ENCODE measurements at regions not wholly inside any gene's neighbourhood (a gene's known extent, or its start where the extent isn't known, plus 50 kb on each side); places are given as distances from the start of the nearest gene placed in this dataset.

- Mint-ChIP-seq H3K27me3 (ENCODE audit: insufficient read depth, low read depth, poor library complexity) (no peaks in the 10 kb centered on the region), H3K27ac (0 out of 2 replicates have a peak overlapping the region, but pooled peaks have one; percentile 9), H3K4me3 (no peak overlapping the region), H3K9me3 (no peaks in the 10 kb centered on the region), H3K4me1 (no peaks in the 10 kb centered on the region), H3K36me3 (ENCODE audit: low read depth) (no peaks in the 10 kb centered on the region)
- ATAC-seq (peak; percentile 99), DNase-seq (ENCODE audit: low spot score) (peak; percentile 88)
- Histone ChIP-seq H3K79me2 (replicated peaks; ENCODE audit: insufficient read depth) (no peaks in the 10 kb centered on the region), H3K9me2 (ENCODE audit: insufficient read depth) (no peaks in the 10 kb centered on the region), H3K36me3 (ENCODE audit: insufficient read depth) (no peaks in the 10 kb centered on the region), H3F3A (replicated peaks; ENCODE audit: low read depth) (no peaks in the 10 kb centered on the region), H3K27ac (ENCODE audit: low read depth) (no peak overlapping the region), H3K4me2 (no peak overlapping the region), H4K20me1 (replicated peaks; ENCODE audit: insufficient read depth) (no peaks in the 10 kb centered on the region), H3K27me3 (ENCODE audit: insufficient read depth) (no peaks in the 10 kb centered on the region), H3K4me1 (ENCODE audit: insufficient read depth) (no peaks in the 10 kb centered on the region), H3K4me3 (no peak overlapping the region), H2AFZ (peak overlapping the region; percentile 83; the same call in 1 of the 2 replicates)
- TF ChIP-seq REST (IDR thresholded peaks at IDR 0.05; ENCODE audit: unreplicated experiment) (no peak), ETS1 (IDR thresholded peaks at IDR 0.05) (no peak), ZNF331 (CRISPR knock-in tag; IDR thresholded peaks at IDR 0.05; ENCODE audit: low read depth) (no peak), CTCF (conservative IDR thresholded peaks at IDR 0.05; ENCODE audit: low read depth in 2 of 2) (peak; percentile 87 to 93), CREB1 (CRISPR knock-in tag; IDR thresholded peaks at IDR 0.05; ENCODE audit: low read depth) (no peak)
Observed at GRCh38 chr6:113306552-113307145, 550.5 kb upstream of the MARCKS start.

GRCh38 chr6:113308266-113308665 is 548.9 kb upstream of the MARCKS start:
- Mint-ChIP-seq H3K36me3 (ENCODE audit: low read depth) (no peaks in the 10 kb centered on the region), H3K27me3 (ENCODE audit: insufficient read depth, low read depth, poor library complexity) (no peaks in the 10 kb centered on the region), H3K4me1 (no peaks in the 10 kb centered on the region), H3K9me3 (no peaks in the 10 kb centered on the region), H3K27ac (no peak overlapping the region), H3K4me3 (no peak overlapping the region)
- Histone ChIP-seq H3K79me2 (replicated peaks; ENCODE audit: insufficient read depth) (no peaks in the 10 kb centered on the region), H3K4me3 (no peak overlapping the region), H3K4me1 (ENCODE audit: insufficient read depth) (no peaks in the 10 kb centered on the region), H3K27ac (ENCODE audit: low read depth) (no peak overlapping the region), H2AFZ (no peak overlapping the region), H3K27me3 (ENCODE audit: insufficient read depth) (no peaks in the 10 kb centered on the region), H3K4me2 (no peak overlapping the region), H3K9me2 (ENCODE audit: insufficient read depth) (no peaks in the 10 kb centered on the region), H3K36me3 (ENCODE audit: insufficient read depth) (no peaks in the 10 kb centered on the region), H4K20me1 (replicated peaks; ENCODE audit: insufficient read depth) (no peaks in the 10 kb centered on the region), H3F3A (replicated peaks; ENCODE audit: low read depth) (no peaks in the 10 kb centered on the region)
- DNase-seq (ENCODE audit: low spot score) (no peak), ATAC-seq (no peak)
- TF ChIP-seq EZH2 (IDR thresholded peaks at IDR 0.05; ENCODE audit: low read depth, unreplicated experiment) (no peak), REST (IDR thresholded peaks at IDR 0.05; ENCODE audit: unreplicated experiment) (no peak)
